ENCODE measurements at regions not wholly inside any gene's neighbourhood (a gene's known extent, or its start where the extent isn't known, plus 50 kb on each side); places are given as distances from the start of the nearest gene placed in this dataset.
"Not testable (repeated sequence)": the region's sequence is repeated elsewhere in the genome, so short reads cannot be mapped to it uniquely, and the experiment has no call there.

DNA sequence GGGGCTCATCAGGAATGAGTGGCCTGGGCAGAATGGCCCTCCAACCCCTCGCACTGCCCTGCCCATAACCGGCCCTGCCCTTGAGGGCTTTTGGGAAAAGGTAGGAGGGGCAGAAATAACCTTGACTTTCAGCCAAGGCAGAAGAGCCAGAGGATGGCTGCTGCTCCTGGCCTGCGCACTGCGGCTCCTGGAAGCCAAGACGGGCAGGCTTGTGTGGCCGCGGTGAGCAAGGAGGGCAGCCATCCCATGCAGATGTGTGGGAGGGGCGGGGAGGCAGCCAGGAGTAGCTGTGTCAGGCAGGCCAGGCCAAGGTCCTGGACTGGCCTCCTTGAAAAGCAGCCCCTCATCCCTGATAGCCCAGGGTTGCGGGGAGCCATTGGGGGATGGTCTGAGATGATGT is 57.6 kb upstream of the URI1 start (continued):
- no peak for TF ChIP-seq ZNF263 (CRISPR knock-in tag; IDR thresholded peaks at IDR 0.05; ENCODE audit: low read depth)

DNA sequence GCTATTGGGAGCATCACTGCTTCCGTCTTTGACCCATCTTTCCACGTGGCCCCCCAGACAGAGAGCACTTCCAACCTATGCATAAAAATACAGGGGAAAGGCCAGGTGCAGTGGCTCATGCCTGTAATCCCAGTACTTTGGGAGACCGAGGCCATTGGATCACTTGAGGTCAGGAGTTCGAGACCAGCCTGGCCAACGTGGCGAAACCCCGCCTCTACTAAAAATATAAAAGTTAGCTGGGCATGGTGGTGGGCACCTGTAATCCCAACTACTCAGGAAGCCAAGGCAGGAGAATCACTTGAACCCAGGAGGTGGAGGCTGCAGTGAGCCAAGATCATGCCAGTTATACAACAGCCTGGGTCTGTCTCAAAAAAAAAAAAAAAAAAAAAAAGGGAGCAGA is 55.9 kb upstream of the URI1 start:
- DNase-seq (ENCODE audit: low spot score); H3K4me3 Mint-ChIP-seq; H3K27ac Mint-ChIP-seq; H3K9me3 Mint-ChIP-seq; H3K27me3 Mint-ChIP-seq (ENCODE audit: low read depth); H3K36me3 Mint-ChIP-seq; ATAC-seq: not testable (repeated sequence)
- CTCF ChIA-PET: interaction anchor here (0.9 to 1.1 kb wide), 2 partner anchors 14 to 100 kb away, joined by 3 to 4 read pairs; no protein-coding TSS in a partner anchor
- POLR2A ChIA-PET: interaction anchor here (0.6 kb wide), 1 partner anchor 1195 kb away, joined by 8 read pairs; no protein-coding TSS in a partner anchor
- peaks cover 22% of the 10 kb centered on the region for H3K4me1 Mint-ChIP-seq

DNA sequence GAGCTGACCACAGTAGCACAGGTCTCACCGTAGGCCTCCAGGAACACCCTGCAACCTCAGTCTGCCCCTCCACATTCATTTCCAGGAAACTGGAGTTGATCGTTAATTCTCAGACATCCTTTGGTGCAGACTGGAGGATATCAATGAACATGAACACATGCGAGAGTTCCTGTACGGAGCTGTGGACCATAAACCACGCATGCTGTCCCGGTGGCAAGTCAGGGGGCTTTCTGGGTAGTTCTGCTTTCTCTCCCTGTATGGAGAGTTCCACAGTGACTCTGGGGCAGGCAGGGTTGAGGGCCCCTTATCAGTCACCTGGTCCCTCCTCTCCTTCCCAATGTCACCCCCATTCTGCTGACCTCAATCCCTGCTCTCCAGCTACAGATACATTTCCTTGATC is 55.5 kb upstream of the URI1 start:
- Mint-ChIP-seq H3K4me1 (peaks cover 22% of the 10 kb centered on the region), H3K9me3 (peaks cover 10% of the 10 kb centered on the region; the same call in 1 of the 2 replicates), H3K27me3 (ENCODE audit: low read depth) (no peaks in the 10 kb centered on the region), H3K27ac (no peak overlapping the region), H3K4me3 (no peak overlapping the region), H3K36me3 (no peaks in the 10 kb centered on the region)
- DNase-seq (ENCODE audit: low spot score) (no peak), ATAC-seq (no peak)
- POLR2A ChIA-PET: interaction anchor here (0.6 kb wide), 1 partner anchor 1194 kb away, joined by 8 read pairs; no protein-coding TSS in a partner anchor
- TF ChIP-seq MYBL2 (CRISPR knock-in tag; IDR thresholded peaks at IDR 0.05) (no peak), ZNF671 (CRISPR knock-in tag; IDR thresholded peaks at IDR 0.05) (no peak), ZNF263 (CRISPR knock-in tag; IDR thresholded peaks at IDR 0.05; ENCODE audit: low read depth) (no peak), CREM (CRISPR knock-in tag; IDR thresholded peaks at IDR 0.05) (no peak), ESRRA (CRISPR knock-in tag; IDR thresholded peaks at IDR 0.05; ENCODE audit: borderline replicate concordance) (no peak), EMX1 (CRISPR knock-in tag; IDR thresholded peaks at IDR 0.05) (no peak), FOXJ3 (CRISPR knock-in tag; IDR thresholded peaks at IDR 0.05; ENCODE audit: borderline replicate concordance) (no peak)
- TF ChIP-seq, protein P1, sequence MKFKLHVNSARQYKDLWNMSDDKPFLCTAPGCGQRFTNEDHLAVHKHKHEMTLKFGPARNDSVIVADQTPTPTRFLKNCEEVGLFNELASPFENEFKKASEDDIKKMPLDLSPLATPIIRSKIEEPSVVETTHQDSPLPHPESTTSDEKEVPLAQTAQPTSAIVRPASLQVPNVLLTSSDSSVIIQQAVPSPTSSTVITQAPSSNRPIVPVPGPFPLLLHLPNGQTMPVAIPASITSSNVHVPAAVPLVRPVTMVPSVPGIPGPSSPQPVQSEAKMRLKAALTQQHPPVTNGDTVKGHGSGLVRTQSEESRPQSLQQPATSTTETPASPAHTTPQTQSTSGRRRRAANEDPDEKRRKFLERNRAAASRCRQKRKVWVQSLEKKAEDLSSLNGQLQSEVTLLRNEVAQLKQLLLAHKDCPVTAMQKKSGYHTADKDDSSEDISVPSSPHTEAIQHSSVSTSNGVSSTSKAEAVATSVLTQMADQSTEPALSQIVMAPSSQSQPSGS (CRISPR knock-in tag; IDR thresholded peaks at IDR 0.05; ENCODE audit: borderline replicate concordance, low read depth): no peak
- TF ChIP-seq, protein P2, sequence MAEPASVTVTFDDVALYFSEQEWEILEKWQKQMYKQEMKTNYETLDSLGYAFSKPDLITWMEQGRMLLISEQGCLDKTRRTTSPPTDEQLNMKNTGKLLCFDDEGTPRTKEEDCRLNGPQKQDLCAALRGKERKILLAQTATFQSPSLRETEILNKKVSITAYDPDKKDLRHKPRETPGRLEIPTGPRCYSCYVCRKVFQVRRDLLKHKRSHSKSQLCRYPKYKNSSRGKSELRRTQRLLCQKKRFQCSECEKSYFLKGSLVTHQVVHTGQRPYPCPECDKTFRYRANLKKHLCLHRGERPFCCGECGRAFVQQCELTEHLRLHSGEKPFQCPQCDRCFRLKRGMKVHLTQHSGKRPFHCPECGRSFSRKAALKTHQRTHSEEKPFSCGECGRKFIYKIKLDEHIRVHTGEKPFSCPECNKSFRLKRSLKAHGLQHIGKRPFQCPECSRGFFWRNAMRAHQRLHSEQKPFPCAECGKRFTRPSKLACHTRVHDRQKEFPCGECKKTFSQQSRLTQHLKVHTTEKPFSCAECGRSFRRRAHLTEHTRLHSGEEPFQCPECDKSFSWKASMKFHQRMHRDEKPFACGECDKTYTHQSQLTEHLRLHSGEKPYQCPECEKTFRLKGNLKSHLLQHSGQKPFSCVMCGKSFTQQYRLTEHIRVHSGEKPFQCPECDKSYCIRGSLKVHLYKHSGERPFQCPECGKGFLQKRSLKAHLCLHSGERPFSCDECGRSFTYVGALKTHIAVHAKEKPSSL (CRISPR knock-in tag; conservative IDR thresholded peaks at IDR 0.05): no peak
- TF ChIP-seq, protein P3, sequence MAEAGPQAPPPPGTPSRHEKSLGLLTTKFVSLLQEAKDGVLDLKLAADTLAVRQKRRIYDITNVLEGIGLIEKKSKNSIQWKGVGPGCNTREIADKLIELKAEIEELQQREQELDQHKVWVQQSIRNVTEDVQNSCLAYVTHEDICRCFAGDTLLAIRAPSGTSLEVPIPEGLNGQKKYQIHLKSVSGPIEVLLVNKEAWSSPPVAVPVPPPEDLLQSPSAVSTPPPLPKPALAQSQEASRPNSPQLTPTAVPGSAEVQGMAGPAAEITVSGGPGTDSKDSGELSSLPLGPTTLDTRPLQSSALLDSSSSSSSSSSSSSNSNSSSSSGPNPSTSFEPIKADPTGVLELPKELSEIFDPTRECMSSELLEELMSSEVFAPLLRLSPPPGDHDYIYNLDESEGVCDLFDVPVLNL (CRISPR knock-in tag; IDR thresholded peaks at IDR 0.05; ENCODE audit: borderline replicate concordance, low read depth): no peak
- TF ChIP-seq, protein P4, sequence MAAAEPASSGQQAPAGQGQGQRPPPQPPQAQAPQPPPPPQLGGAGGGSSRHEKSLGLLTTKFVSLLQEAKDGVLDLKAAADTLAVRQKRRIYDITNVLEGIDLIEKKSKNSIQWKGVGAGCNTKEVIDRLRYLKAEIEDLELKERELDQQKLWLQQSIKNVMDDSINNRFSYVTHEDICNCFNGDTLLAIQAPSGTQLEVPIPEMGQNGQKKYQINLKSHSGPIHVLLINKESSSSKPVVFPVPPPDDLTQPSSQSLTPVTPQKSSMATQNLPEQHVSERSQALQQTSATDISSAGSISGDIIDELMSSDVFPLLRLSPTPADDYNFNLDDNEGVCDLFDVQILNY (CRISPR knock-in tag; IDR thresholded peaks at IDR 0.05): no peak
- TF ChIP-seq, protein P5, sequence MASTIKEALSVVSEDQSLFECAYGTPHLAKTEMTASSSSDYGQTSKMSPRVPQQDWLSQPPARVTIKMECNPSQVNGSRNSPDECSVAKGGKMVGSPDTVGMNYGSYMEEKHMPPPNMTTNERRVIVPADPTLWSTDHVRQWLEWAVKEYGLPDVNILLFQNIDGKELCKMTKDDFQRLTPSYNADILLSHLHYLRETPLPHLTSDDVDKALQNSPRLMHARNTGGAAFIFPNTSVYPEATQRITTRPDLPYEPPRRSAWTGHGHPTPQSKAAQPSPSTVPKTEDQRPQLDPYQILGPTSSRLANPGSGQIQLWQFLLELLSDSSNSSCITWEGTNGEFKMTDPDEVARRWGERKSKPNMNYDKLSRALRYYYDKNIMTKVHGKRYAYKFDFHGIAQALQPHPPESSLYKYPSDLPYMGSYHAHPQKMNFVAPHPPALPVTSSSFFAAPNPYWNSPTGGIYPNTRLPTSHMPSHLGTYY (CRISPR knock-in tag; IDR thresholded peaks at IDR 0.05): no peak
- CTCF ChIA-PET: interaction anchor here (1.0 to 1.2 kb wide), 4 partner anchors 28 to 170 kb away, joined by 3 to 5 read pairs (median 4); no protein-coding TSS in a partner anchor

DNA sequence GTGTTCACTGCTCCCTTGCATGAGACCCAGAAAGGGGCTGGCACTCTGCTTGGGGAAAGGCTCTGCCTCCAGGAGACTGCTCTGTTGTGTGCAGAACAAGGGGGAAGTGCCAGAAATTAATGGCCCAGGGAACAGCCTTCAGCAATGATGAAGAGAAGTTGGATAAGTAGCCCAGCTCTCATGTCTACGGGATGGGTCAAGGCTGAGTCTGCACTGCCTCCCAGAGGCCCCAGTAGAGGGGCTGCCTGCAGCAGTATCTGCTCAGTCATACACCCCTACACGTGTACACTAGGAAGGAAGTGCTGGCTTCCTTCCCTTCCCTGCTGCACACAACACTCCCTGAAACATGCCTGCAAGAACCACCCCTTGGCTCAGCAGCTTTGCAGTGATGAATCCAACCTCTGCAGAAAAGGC is 54.6 kb upstream of the URI1 start:
- no peak for ATAC-seq
- POLR2A ChIA-PET: no interaction called here

More for the DNA sequence above, 54.6 kb upstream of the URI1 start:
- Mint-ChIP-seq H3K9me3 (peaks cover 10% of the 10 kb centered on the region; the same call in 1 of the 2 replicates), H3K27ac (no peak overlapping the region), H3K27me3 (ENCODE audit: low read depth) (no peaks in the 10 kb centered on the region), H3K4me1 (peaks cover 21% of the 10 kb centered on the region), H3K36me3 (no peaks in the 10 kb centered on the region), H3K4me3 (no peak overlapping the region)
- CTCF ChIA-PET: interaction anchor here (1.0 to 1.2 kb wide), 3 partner anchors 29 to 171 kb away, joined by 3 to 5 read pairs (median 4); no protein-coding TSS in a partner anchor
- DNase-seq (ENCODE audit: low spot score): no peak
- TF ChIP-seq, protein P6, sequence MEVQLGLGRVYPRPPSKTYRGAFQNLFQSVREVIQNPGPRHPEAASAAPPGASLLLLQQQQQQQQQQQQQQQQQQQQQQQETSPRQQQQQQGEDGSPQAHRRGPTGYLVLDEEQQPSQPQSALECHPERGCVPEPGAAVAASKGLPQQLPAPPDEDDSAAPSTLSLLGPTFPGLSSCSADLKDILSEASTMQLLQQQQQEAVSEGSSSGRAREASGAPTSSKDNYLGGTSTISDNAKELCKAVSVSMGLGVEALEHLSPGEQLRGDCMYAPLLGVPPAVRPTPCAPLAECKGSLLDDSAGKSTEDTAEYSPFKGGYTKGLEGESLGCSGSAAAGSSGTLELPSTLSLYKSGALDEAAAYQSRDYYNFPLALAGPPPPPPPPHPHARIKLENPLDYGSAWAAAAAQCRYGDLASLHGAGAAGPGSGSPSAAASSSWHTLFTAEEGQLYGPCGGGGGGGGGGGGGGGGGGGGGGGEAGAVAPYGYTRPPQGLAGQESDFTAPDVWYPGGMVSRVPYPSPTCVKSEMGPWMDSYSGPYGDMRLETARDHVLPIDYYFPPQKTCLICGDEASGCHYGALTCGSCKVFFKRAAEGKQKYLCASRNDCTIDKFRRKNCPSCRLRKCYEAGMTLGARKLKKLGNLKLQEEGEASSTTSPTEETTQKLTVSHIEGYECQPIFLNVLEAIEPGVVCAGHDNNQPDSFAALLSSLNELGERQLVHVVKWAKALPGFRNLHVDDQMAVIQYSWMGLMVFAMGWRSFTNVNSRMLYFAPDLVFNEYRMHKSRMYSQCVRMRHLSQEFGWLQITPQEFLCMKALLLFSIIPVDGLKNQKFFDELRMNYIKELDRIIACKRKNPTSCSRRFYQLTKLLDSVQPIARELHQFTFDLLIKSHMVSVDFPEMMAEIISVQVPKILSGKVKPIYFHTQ (CRISPR knock-in tag; IDR thresholded peaks at IDR 0.05): no peak
- TF ChIP-seq PRRX2 (CRISPR knock-in tag; IDR thresholded peaks at IDR 0.05): no peak

All from WTC11 (cell line).